ENCODE measurements at regions not wholly inside any gene's neighbourhood (a gene's known extent, or its start where the extent isn't known, plus 50 kb on each side); places are given as distances from the start of the nearest gene placed in this dataset.

DNA sequence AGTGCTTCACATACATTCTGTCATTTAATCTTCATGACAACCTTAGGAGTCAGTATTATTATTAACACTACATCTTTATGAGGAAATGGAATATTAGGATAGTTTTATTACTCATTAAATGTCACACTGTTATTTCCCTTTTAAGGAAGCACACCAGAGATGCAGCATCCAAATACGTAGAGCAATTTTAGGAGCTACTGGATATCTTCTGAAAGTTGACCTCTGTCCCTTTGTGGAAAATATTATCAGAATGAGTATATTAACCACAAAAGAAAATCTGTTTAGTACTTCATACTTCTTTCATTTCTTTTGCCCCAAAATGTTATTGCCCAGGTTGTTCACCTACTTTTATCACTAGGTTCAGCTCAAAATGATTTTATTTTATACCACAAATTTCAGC is 72.9 kb upstream of the APCDD1 start:
- H3K9me3 ChIP-seq (ENCODE audit: insufficient read depth, low read depth, low read length): no peaks in the 10 kb centered on the region
- no peaks in the 10 kb centered on the region for H3K36me3 ChIP-seq (ENCODE audit: insufficient read depth, low read depth, low read length)
- no peaks in the 10 kb centered on the region for H3K27me3 ChIP-seq (ENCODE audit: insufficient read depth, low read length)
- peaks cover 7% of the 10 kb centered on the region; the same call in 1 of the 2 replicates for H3K4me1 ChIP-seq (ENCODE audit: insufficient read depth, low read length)
- no peak overlapping the region for H3K27ac ChIP-seq (ENCODE audit: low read length)
- no peak overlapping the region for H3K9ac ChIP-seq (ENCODE audit: low read depth, low read length)
- no peak overlapping the region for H3K4me3 ChIP-seq (ENCODE audit: low read length)

DNA sequence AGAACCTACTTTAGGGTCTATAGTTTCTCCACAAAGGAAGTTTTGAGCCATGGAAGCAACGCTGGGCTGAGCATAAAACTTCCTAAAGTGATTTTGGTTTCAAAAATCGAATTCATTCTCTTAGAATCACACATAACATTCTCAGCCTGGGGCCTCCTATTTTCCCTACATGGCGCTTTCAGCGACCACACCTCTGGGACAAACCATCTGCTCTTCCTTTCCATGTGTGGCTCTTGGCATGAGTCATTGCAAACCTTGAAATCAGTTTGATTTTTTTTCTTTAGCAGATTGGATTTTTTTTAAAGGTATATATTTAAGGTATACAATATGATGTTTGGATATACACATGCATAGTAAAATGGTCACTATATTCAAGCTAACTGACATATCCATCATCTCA is 72.5 kb upstream of the APCDD1 start:
- peaks cover 7% of the 10 kb centered on the region; the same call in 1 of the 2 replicates for H3K4me1 ChIP-seq (ENCODE audit: insufficient read depth, low read length)
- H3K9me3 ChIP-seq (ENCODE audit: insufficient read depth, low read depth, low read length): no peaks in the 10 kb centered on the region
- no peaks in the 10 kb centered on the region for H3K36me3 ChIP-seq (ENCODE audit: insufficient read depth, low read depth, low read length)
- H3K4me3 ChIP-seq (ENCODE audit: low read length): no peak overlapping the region
- no peak overlapping the region for H3K27ac ChIP-seq (ENCODE audit: low read length)
- H3K27me3 ChIP-seq (ENCODE audit: insufficient read depth, low read length): no peaks in the 10 kb centered on the region
- H3K9ac ChIP-seq (ENCODE audit: low read depth, low read length): no peak overlapping the region

DNA sequence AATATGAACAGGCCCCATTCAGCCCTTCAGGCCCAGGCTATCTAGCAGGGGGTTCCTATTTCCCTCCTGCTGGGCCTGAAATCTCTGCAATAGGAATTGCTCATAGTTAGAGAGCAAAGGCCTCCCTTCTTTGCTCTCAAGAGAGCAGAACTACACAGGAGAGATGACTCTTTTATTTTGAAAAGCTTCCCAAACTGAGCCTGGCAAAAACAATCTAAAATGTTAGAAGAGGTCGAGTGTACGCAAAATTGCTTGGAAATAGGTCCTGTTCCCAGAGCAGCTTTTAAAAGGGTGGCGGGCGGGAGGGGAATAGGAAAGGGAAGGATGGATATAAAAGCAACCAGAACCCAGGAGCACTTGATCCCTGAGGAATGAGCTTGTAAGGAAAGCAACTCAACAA is 68.4 kb upstream of the APCDD1 start:
- H3K27ac ChIP-seq (ENCODE audit: low read length): no peak overlapping the region
- H3K4me1 ChIP-seq (ENCODE audit: insufficient read depth, low read length): no peaks in the 10 kb centered on the region
- no peak overlapping the region for H3K9ac ChIP-seq (ENCODE audit: low read depth, low read length)
- H3K9me3 ChIP-seq (ENCODE audit: insufficient read depth, low read depth, low read length): no peaks in the 10 kb centered on the region
- no peaks in the 10 kb centered on the region for H3K27me3 ChIP-seq (ENCODE audit: insufficient read depth, low read length)
- H3K4me3 ChIP-seq (ENCODE audit: low read length): no peak overlapping the region
- H3K36me3 ChIP-seq (ENCODE audit: insufficient read depth, low read depth, low read length): no peaks in the 10 kb centered on the region

- Histone ChIP-seq H3K4me1 (ENCODE audit: insufficient read depth, low read length) (no peaks in the 10 kb centered on the region), H3K9me3 (ENCODE audit: insufficient read depth, low read depth, low read length) (no peaks in the 10 kb centered on the region), H3K36me3 (ENCODE audit: insufficient read depth, low read depth, low read length) (no peaks in the 10 kb centered on the region), H3K4me3 (ENCODE audit: low read length) (no peak overlapping the region), H3K27ac (ENCODE audit: low read length) (no peak overlapping the region), H3K9ac (ENCODE audit: low read depth, low read length) (no peak overlapping the region), H3K27me3 (ENCODE audit: insufficient read depth, low read length) (no peaks in the 10 kb centered on the region)
Measured at GRCh38 chr18:10386956-10387355, 67.5 kb upstream of the APCDD1 start.

DNA sequence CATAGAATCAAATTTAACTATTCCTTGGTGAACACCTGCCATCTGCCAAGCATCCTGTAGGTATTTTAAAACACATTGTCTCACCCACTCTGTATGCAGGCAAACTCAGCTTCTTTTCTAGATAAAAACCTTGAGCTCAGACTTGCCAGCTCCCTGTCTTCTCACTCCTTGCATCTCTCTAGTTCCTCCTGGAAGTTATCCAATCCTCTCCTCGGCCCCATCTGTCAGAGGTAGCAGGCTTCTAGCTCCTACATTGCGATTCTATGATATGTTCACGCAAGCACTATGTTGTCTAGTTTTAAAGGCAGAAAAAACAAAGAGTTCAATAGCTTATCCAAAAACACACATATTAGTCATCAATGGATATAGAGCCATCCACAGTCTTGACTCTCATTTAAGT is 67.0 kb upstream of the APCDD1 start:
- H3K27ac ChIP-seq (ENCODE audit: low read length): no peak overlapping the region
- H3K4me3 ChIP-seq (ENCODE audit: low read length): no peak overlapping the region
- no peaks in the 10 kb centered on the region for H3K36me3 ChIP-seq (ENCODE audit: insufficient read depth, low read depth, low read length)
- no peak overlapping the region for H3K9ac ChIP-seq (ENCODE audit: low read depth, low read length)
- H3K4me1 ChIP-seq (ENCODE audit: insufficient read depth, low read length): no peaks in the 10 kb centered on the region
- H3K9me3 ChIP-seq (ENCODE audit: insufficient read depth, low read depth, low read length): no peaks in the 10 kb centered on the region
- no peaks in the 10 kb centered on the region for H3K27me3 ChIP-seq (ENCODE audit: insufficient read depth, low read length)

DNA sequence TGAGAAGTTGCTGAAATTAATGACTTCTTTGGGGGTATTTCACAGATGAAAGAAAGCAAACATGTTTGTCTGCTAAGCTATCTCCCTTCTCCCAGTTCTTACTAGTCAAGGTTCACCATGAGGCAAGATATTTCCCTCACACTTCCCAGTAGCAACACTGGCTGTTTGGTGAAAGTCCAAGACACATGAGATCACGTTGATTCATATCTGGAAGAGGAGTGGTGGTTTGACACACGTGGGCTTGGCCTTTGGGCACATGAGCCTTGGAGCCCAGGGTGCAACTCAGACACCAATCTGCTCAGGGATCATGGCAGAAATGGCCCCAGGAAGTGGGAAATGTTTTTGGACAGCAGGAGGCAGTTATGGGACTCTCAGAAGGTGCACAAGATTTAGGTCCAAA is 66.1 kb upstream of the APCDD1 start:
- H3K4me3 ChIP-seq (ENCODE audit: low read length): no peak overlapping the region
- H3K27ac ChIP-seq (ENCODE audit: low read length): no peak overlapping the region
- H3K9ac ChIP-seq (ENCODE audit: low read depth, low read length): no peak overlapping the region
- H3K36me3 ChIP-seq (ENCODE audit: insufficient read depth, low read depth, low read length): no peaks in the 10 kb centered on the region
- H3K9me3 ChIP-seq (ENCODE audit: insufficient read depth, low read depth, low read length): no peaks in the 10 kb centered on the region
- no peaks in the 10 kb centered on the region for H3K4me1 ChIP-seq (ENCODE audit: insufficient read depth, low read length)
- no peaks in the 10 kb centered on the region for H3K27me3 ChIP-seq (ENCODE audit: insufficient read depth, low read length)

DNA sequence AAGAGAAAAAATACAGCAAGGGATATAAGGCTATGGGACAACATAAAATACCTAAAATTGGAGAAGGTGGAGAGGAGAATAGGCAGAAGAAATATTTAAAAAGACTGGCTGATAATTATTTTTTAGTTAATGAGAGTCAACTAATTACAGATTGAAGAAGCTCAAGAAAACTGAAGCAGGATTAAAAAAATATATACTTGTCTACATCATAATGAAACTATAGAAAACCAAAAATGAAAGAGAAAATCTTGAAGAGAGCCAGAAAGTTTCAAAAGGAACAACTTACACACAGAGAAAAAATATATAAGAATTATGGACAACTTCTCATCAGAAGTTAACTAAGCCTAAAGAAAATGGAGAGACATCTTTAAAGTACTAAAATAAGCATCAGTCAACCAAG is 62.9 kb upstream of the APCDD1 start:
- no peaks in the 10 kb centered on the region for H3K4me1 ChIP-seq (ENCODE audit: insufficient read depth, low read length)
- no peaks in the 10 kb centered on the region for H3K36me3 ChIP-seq (ENCODE audit: insufficient read depth, low read depth, low read length)
- H3K4me3 ChIP-seq (ENCODE audit: low read length): no peak overlapping the region
- H3K9ac ChIP-seq (ENCODE audit: low read depth, low read length): no peak overlapping the region
- no peaks in the 10 kb centered on the region for H3K27me3 ChIP-seq (ENCODE audit: insufficient read depth, low read length)
- no peak overlapping the region for H3K27ac ChIP-seq (ENCODE audit: low read length)
- H3K9me3 ChIP-seq (ENCODE audit: insufficient read depth, low read depth, low read length): no peaks in the 10 kb centered on the region

- Histone ChIP-seq H3K27me3 (ENCODE audit: insufficient read depth, low read length) (no peaks in the 10 kb centered on the region), H3K4me1 (ENCODE audit: insufficient read depth, low read length) (peaks cover 9% of the 10 kb centered on the region)
Measured at GRCh38 chr18:10397004-10397403, 57.4 kb upstream of the APCDD1 start.

DNA sequence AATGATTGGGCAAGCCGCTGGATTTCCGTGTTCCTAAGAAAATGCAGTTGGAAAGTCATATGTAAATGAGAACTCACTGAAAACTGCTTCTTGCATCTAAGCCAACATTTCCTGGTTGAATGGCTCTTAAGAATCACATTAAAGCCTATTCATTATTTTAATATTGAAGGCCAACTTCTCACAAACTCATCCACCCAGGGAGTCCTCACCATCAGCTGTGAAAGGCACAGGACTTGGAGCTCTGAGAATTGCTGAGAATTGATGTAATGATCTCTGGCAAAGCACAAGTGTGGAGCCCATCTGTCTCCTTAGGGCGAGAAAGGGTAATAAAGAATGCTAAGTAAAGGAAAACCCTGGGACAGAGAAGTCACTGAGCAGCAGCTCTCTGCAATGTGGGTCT is 55.9 kb upstream of the APCDD1 start:
- no peaks in the 10 kb centered on the region for H3K27me3 ChIP-seq (ENCODE audit: insufficient read depth, low read length)
- no peak overlapping the region for H3K9ac ChIP-seq (ENCODE audit: low read depth, low read length)
- H3K4me3 ChIP-seq (ENCODE audit: low read length): no peak overlapping the region
- H3K36me3 ChIP-seq (ENCODE audit: insufficient read depth, low read depth, low read length): no peaks in the 10 kb centered on the region
- peaks cover 9% of the 10 kb centered on the region for H3K4me1 ChIP-seq (ENCODE audit: insufficient read depth, low read length)
- H3K9me3 ChIP-seq (ENCODE audit: insufficient read depth, low read depth, low read length): no peaks in the 10 kb centered on the region
- H3K27ac ChIP-seq (ENCODE audit: low read length): no peak overlapping the region

More at GRCh38 chr18:10397004-10397403, 57.4 kb upstream of the APCDD1 start:
- no peak overlapping the region for H3K4me3 ChIP-seq (ENCODE audit: low read length)
- H3K9ac ChIP-seq (ENCODE audit: low read depth, low read length): no peak overlapping the region
- H3K36me3 ChIP-seq (ENCODE audit: insufficient read depth, low read depth, low read length): no peaks in the 10 kb centered on the region
- H3K9me3 ChIP-seq (ENCODE audit: insufficient read depth, low read depth, low read length): no peaks in the 10 kb centered on the region
- H3K27ac ChIP-seq (ENCODE audit: low read length): no peak overlapping the region

GRCh38 chr18:10399465-10399864 is 55.0 kb upstream of the APCDD1 start:
- H3K36me3 ChIP-seq (ENCODE audit: insufficient read depth, low read depth, low read length): no peaks in the 10 kb centered on the region
- H3K9ac ChIP-seq (ENCODE audit: low read depth, low read length): no peak overlapping the region
- H3K4me1 ChIP-seq (ENCODE audit: insufficient read depth, low read length): peaks cover 9% of the 10 kb centered on the region
- no peaks in the 10 kb centered on the region for H3K27me3 ChIP-seq (ENCODE audit: insufficient read depth, low read length)
- H3K27ac ChIP-seq (ENCODE audit: low read length): no peak overlapping the region
- no peaks in the 10 kb centered on the region for H3K9me3 ChIP-seq (ENCODE audit: insufficient read depth, low read depth, low read length)
- no peak overlapping the region for H3K4me3 ChIP-seq (ENCODE audit: low read length)

GRCh38 chr18:10400534-10401307 is 53.7 kb upstream of the APCDD1 start:
- Histone ChIP-seq H3K4me1 (ENCODE audit: insufficient read depth, low read length) (peaks cover 12% of the 10 kb centered on the region), H3K9me3 (ENCODE audit: insufficient read depth, low read depth, low read length) (no peaks in the 10 kb centered on the region), H3K36me3 (ENCODE audit: insufficient read depth, low read depth, low read length) (no peaks in the 10 kb centered on the region), H3K9ac (ENCODE audit: low read depth, low read length) (no peak overlapping the region), H3K27me3 (ENCODE audit: insufficient read depth, low read length) (no peaks in the 10 kb centered on the region), H3K4me3 (ENCODE audit: low read length) (no peak overlapping the region), H3K27ac (ENCODE audit: low read length) (no peak overlapping the region)

- Histone ChIP-seq H3K4me1 (ENCODE audit: insufficient read depth, low read length) (peaks cover 17% of the 10 kb centered on the region), H3K27me3 (ENCODE audit: insufficient read depth, low read length) (no peaks in the 10 kb centered on the region), H3K27ac (ENCODE audit: low read length) (no peak overlapping the region)
Measured at GRCh38 chr18:10401521-10401920, 52.9 kb upstream of the APCDD1 start.

More at GRCh38 chr18:10401521-10401920, 52.9 kb upstream of the APCDD1 start:
- Histone ChIP-seq H3K9ac (ENCODE audit: low read depth, low read length) (no peak overlapping the region), H3K4me3 (ENCODE audit: low read length) (no peak overlapping the region), H3K9me3 (ENCODE audit: insufficient read depth, low read depth, low read length) (no peaks in the 10 kb centered on the region), H3K36me3 (ENCODE audit: insufficient read depth, low read depth, low read length) (no peaks in the 10 kb centered on the region)

Data from iPS-20b (cell line).